Tibial nerve (tissue), 4 donors: ENCODE measurements at regions not wholly inside any gene's neighbourhood (a gene's known extent, or its start where the extent isn't known, plus 50 kb on each side); places are given as distances from the start of the nearest gene placed in this dataset.

Experiments
- DNase-seq, 2 donors: peaks; one replicate each; pipeline ENCODE4 v3.0.0-alpha.2; 2019; ENCODE audit warnings: low spot score in 2 of 2
- H3K27ac ChIP-seq, 4 donors: fragments of 200-600 bp; sonication (generic) in 3 of 4; one replicate each; pipeline ENCODE4 v1.5.1; 2017 to 2019; ENCODE audit warnings: mild to moderate bottlenecking in 1 of 4
- H3K27me3 ChIP-seq, 2 donors: fragments of 200-600 bp; sonication (generic) in 1 of 2; one replicate each; pipeline versions ENCODE4 v1.5.1 to v1.6.0; 2017 to 2019
- H3K36me3 ChIP-seq, 3 donors: fragments of 200-600 bp; sonication (generic); one replicate each; pipeline ENCODE4 v1.5.1; 2018 to 2019
- H3K4me1 ChIP-seq, 4 donors: fragments of 200-600 bp; sonication (generic) in 3 of 4; one replicate each; pipeline ENCODE4 v1.5.1; 2017 to 2019
- H3K4me3 ChIP-seq, 4 donors: fragments of 200-600 bp; sonication (generic) in 3 of 4; one replicate each; pipeline ENCODE4 v1.5.1; 2017 to 2019; ENCODE audit warnings: mild to moderate bottlenecking in 1 of 4, moderate library complexity in 1 of 4
- H3K9me3 ChIP-seq, 4 donors: fragments of 200-600 bp; sonication (generic) in 3 of 4; one replicate each; pipeline ENCODE4 v1.5.1; 2017 to 2019
- EP300 ChIP-seq, 2 donors: sonication (generic); formaldehyde crosslinking; IDR thresholded peaks; one replicate each; pipeline ENCODE4 v1.6.1; 2017; ENCODE audit warnings: antibody characterized with exemption in 2 of 2, mild to moderate bottlenecking in 1 of 2
- POLR2A ChIP-seq, 2 donors: fragments of 450-650 bp; IDR thresholded peaks; one replicate each; pipeline ENCODE4 v1.6.1; 2017; ENCODE audit warnings: antibody characterized with exemption in 2 of 2, mild to moderate bottlenecking in 2 of 2, moderate library complexity in 2 of 2
- whole genome bisulfite sequencing, 2 donors: methylation state at CpG; one replicate each; pipeline ENCODE4 v1.1.5; 2018; 5-methylcytosine and 5-hydroxymethylcytosine counted together
- TF ChIP-seq, protein P1 (sequence below), 5 experiments: fragments of 200-600 bp in 3 of 5; fragments of 450-650 bp in 2 of 5; sonication (generic) in 3 of 5; IDR thresholded peaks; one replicate each; pipeline ENCODE4 v1.5.1; 2016 to 2019; ENCODE audit warnings: antibody characterized with exemption in 5 of 5, mild to moderate bottlenecking in 3 of 5, moderate library complexity in 2 of 5

DNA sequence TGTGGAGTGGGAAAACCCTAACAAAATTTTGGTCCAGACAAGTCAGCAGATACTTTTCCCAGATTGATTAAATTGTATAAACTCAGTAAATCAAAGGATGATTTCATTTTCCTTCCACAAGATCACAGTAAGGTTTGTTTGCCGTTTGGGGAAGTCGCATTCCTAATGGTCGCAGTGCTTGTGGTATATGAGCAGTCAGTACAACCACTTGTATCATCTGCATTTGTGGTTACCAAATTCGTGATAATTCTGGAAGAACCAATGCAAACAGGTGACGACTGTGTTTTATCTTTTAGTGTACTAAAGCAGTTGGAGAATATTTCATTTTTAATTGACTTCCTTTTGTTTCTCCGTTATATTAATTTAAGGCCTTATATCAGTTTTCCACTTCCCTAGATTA lies 100.0 kb upstream of the CNTN6 start:
- Histone ChIP-seq H3K9me3 (no peaks in the 10 kb centered on the region), H3K36me3 (no peaks in the 10 kb centered on the region), H3K4me3 (no peak overlapping the region), H3K27me3 (no peaks in the 10 kb centered on the region), H3K27ac (no peak overlapping the region), H3K4me1 (no peaks in the 10 kb centered on the region)
- no peak for DNase-seq
- WGBS, 2 donors = 78 to 83% methylated on average over 6 of the region's 6 CpGs
- TF ChIP-seq EP300 (IDR thresholded peaks at IDR 0.05) = no peak
- TF ChIP-seq POLR2A (IDR thresholded peaks at IDR 0.05) = no peak
- TF ChIP-seq, protein P1, sequence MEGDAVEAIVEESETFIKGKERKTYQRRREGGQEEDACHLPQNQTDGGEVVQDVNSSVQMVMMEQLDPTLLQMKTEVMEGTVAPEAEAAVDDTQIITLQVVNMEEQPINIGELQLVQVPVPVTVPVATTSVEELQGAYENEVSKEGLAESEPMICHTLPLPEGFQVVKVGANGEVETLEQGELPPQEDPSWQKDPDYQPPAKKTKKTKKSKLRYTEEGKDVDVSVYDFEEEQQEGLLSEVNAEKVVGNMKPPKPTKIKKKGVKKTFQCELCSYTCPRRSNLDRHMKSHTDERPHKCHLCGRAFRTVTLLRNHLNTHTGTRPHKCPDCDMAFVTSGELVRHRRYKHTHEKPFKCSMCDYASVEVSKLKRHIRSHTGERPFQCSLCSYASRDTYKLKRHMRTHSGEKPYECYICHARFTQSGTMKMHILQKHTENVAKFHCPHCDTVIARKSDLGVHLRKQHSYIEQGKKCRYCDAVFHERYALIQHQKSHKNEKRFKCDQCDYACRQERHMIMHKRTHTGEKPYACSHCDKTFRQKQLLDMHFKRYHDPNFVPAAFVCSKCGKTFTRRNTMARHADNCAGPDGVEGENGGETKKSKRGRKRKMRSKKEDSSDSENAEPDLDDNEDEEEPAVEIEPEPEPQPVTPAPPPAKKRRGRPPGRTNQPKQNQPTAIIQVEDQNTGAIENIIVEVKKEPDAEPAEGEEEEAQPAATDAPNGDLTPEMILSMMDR (IDR thresholded peaks at IDR 0.05) = no peak

DNA sequence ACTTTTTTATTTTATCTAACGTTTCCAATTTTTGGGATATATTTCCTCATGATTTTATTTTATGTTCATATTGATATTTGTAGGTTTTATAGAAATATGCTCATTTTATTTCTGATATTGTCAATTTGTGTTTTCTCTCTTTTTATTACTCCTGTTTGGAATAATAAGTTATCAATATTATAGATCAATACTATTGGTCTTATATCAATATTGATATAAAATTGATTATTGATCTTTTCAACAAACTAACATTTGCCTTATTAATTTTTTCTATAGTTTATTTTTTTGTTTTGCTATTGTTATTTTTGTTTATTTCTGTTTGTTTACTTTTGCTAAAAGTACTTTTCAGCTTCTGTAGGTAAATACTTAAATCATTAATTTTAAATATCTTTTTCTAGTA lies 90.8 kb upstream of the CNTN6 start:
- H3K27me3 ChIP-seq = no peaks in the 10 kb centered on the region
- no peak for DNase-seq
- TF ChIP-seq, protein P1 (IDR thresholded peaks at IDR 0.05) = no peak
- no peak for TF ChIP-seq EP300 (IDR thresholded peaks at IDR 0.05)
- no peak for TF ChIP-seq POLR2A (IDR thresholded peaks at IDR 0.05)
- 78 to 85% methylated on average over 1 of the region's 1 CpG for WGBS, 2 donors
- H3K27ac ChIP-seq = no peak overlapping the region
- no peaks in the 10 kb centered on the region for H3K36me3 ChIP-seq
- H3K4me3 ChIP-seq = no peak overlapping the region
- H3K4me1 ChIP-seq = no peaks in the 10 kb centered on the region
- H3K9me3 ChIP-seq = no peaks in the 10 kb centered on the region

DNA sequence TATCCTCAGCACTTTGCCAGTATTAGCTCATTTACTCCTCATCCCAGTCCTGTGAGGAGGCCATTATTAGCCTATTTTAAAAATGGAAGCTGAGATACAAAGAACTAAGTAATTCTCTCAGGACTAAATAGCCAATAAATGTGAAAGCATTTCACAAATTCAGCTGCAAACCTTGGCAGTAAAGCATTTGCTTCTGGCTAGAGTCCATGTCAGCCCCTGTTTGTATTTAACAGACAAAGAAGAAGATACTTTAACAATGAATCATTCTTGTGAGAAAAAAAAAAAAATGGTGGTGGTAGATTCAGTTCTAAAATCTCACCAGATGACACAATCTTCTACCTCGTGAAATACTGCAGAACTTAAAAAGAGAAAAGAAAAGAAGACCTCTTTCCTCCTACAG lies 85.0 kb upstream of the CNTN6 start:
- H3K9me3 ChIP-seq = no peaks in the 10 kb centered on the region
- no peak overlapping the region for H3K27ac ChIP-seq
- H3K4me1 ChIP-seq = no peaks in the 10 kb centered on the region
- no peaks in the 10 kb centered on the region for H3K27me3 ChIP-seq
- H3K4me3 ChIP-seq = no peak overlapping the region
- WGBS, 2 donors = 7 to 20% methylated on average over 1 of the region's 1 CpG
- no peak for DNase-seq
- no peaks in the 10 kb centered on the region for H3K36me3 ChIP-seq
- TF ChIP-seq POLR2A (IDR thresholded peaks at IDR 0.05) = no peak
- TF ChIP-seq, protein P1 (IDR thresholded peaks at IDR 0.05) = no peak
- no peak for TF ChIP-seq EP300 (IDR thresholded peaks at IDR 0.05)

DNA sequence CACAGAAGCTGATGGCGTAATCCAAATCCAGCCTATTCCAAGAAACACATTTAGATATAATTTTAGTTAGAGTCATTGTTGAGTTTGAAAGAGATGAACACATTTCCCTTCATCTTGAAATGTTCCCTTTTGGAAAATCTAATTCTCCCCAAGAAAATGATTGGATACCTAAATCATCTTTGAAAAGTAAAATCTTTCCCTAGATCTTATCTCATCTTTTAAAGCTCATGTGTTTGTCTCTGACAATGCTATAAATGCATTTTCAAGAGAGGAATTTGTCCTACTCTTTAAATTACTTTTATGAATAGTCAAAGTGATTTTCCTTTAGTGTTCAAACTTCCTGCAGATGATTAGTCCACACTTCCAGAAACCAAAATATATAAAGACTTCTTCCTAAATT lies 82.6 kb upstream of the CNTN6 start:
- H3K9me3 ChIP-seq = no peaks in the 10 kb centered on the region
- H3K36me3 ChIP-seq = no peaks in the 10 kb centered on the region
- H3K4me3 ChIP-seq = no peak overlapping the region
- no peak for DNase-seq
- no peaks in the 10 kb centered on the region for H3K27me3 ChIP-seq
- no peak overlapping the region for H3K27ac ChIP-seq
- TF ChIP-seq, protein P1 (IDR thresholded peaks at IDR 0.05) = no peak
- TF ChIP-seq POLR2A (IDR thresholded peaks at IDR 0.05) (no peak), EP300 (IDR thresholded peaks at IDR 0.05) (no peak)
- H3K4me1 ChIP-seq = no peaks in the 10 kb centered on the region
- 86 to 91% methylated on average over 1 of the region's 1 CpG for WGBS, 2 donors

DNA sequence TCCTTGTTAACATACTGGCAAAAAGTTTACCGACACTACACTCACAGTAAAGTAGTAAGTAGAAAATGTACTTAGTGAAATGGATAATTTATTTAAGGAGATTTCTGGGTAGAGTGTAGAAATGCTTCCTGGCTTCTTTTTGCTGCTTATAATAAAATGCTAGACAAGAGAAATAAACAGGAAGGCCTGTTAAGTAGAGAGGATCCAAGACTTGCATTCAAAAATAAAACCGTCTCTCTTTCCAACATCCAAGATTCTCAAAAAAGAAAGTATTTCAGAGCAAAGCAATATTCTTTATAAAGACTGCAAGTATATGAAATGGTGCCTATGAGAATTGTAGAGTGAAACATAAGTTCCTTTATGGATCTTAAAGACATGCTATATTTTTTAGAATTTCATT lies 77.0 kb upstream of the CNTN6 start:
- Histone ChIP-seq H3K4me1 (no peaks in the 10 kb centered on the region), H3K4me3 (no peak overlapping the region), H3K9me3 (no peaks in the 10 kb centered on the region), H3K27ac (no peak overlapping the region), H3K36me3 (no peaks in the 10 kb centered on the region), H3K27me3 (no peaks in the 10 kb centered on the region)
- 35 to 76% methylated on average over 2 of the region's 2 CpGs for WGBS, 2 donors
- TF ChIP-seq POLR2A (IDR thresholded peaks at IDR 0.05) = no peak
- TF ChIP-seq EP300 (IDR thresholded peaks at IDR 0.05) = no peak
- TF ChIP-seq, protein P1 (IDR thresholded peaks at IDR 0.05) = no peak
- DNase-seq = no peak
